HEK293 (cell line): ENCODE measurements at regions not wholly inside any gene's neighbourhood (a gene's known extent, or its start where the extent isn't known, plus 50 kb on each side); places are given as distances from the start of the nearest gene placed in this dataset.

ENCODE experiments used
- CTCF ChIA-PET: fragments of 350-600 bp; formaldehyde crosslinking; extraction: SDS; loops from one replicate; lab custom pipeline; 2021; ENCODE audit warnings: antibody characterized with exemption; lab: Yijun Ruan, JAX
- POLR2A ChIA-PET: fragments of 300-600 bp; formaldehyde crosslinking; extraction: SDS; loops from one replicate; lab custom pipeline; 2020; ENCODE audit warnings: antibody characterized with exemption, inconsistent platforms; lab: Yijun Ruan, JAX
- H3K27ac ChIP-seq: fragments of 200-500 bp; sonication (Bioruptor generic); 2 replicates; pipeline ENCODE4 v1.5.1; 2014; ENCODE audit warnings: low read depth, low read length, control low read depth, inconsistent platforms; ENCODE audit errors: extremely low read depth
- H3K36me3 ChIP-seq, 2 experiments: fragments of 200-500 bp in 1 of 2; sonication (Bioruptor generic) in 1 of 2; 1 replicate in 1 of 2; 2 replicates in 1 of 2; pipeline ENCODE4 v1.5.1; 2014 to 2017; ENCODE audit warnings: inconsistent platforms in 2 of 2, low read length in 2 of 2; ENCODE audit not compliant: control insufficient read depth in 2 of 2, insufficient read depth in 1 of 2
- H3K4me1 ChIP-seq: fragments of 200-500 bp; sonication (Bioruptor generic); 2 replicates; pipeline ENCODE4 v1.5.1; 2014; ENCODE audit warnings: mild to moderate bottlenecking, low read length, inconsistent platforms; ENCODE audit not compliant: control insufficient read depth, insufficient read depth
- H3K4me3 ChIP-seq: 2 replicates; pipeline ENCODE4 v1.5.1; 2011; ENCODE audit warnings: low read depth, mild to moderate bottlenecking, control low read depth, low read length, moderate library complexity
- H3K9me3 ChIP-seq: fragments of 200-500 bp; sonication (Bioruptor generic); 2 replicates; pipeline ENCODE4 v1.5.1; 2014; ENCODE audit warnings: low read depth, low read length, inconsistent platforms; ENCODE audit not compliant: control insufficient read depth, insufficient read depth
- ATF2 ChIP-seq: fragments of 450-650 bp; formaldehyde crosslinking; IDR thresholded peaks from 2 replicates; pipeline ENCODE4 v1.5.1; 2016; ENCODE audit warnings: missing biosample characterization, missing genetic modification characterization, low read depth
- REST ChIP-seq: fragments of 450-650 bp; formaldehyde crosslinking; IDR thresholded peaks from 2 replicates; pipeline ENCODE4 v1.5.1; 2016; ENCODE audit warnings: missing biosample characterization, missing genetic modification characterization
- SP2 ChIP-seq: fragments of 450-650 bp; formaldehyde crosslinking; IDR thresholded peaks from 2 replicates; pipeline ENCODE4 v1.5.1; 2016; ENCODE audit warnings: missing biosample characterization, missing genetic modification characterization
- ZEB2 ChIP-seq: fragments of 450-650 bp; formaldehyde crosslinking; IDR thresholded peaks from 2 replicates; pipeline ENCODE4 v1.5.1; 2016; ENCODE audit warnings: missing biosample characterization, missing genetic modification characterization
- ZNF132 ChIP-seq: fragments of 450-650 bp; formaldehyde crosslinking; IDR thresholded peaks from 2 replicates; pipeline ENCODE4 v1.5.1; 2017; ENCODE audit warnings: missing biosample characterization, missing genetic modification characterization, borderline replicate concordance
- ZNF280D ChIP-seq: fragments of 450-650 bp; formaldehyde crosslinking; IDR thresholded peaks from 2 replicates; pipeline ENCODE4 v1.5.1; 2016; ENCODE audit warnings: missing biosample characterization, missing genetic modification characterization
- ZNF391 ChIP-seq: fragments of 450-650 bp; formaldehyde crosslinking; IDR thresholded peaks from 2 replicates; pipeline ENCODE4 v1.5.1; 2016; ENCODE audit warnings: low read depth, missing biosample characterization, missing genetic modification characterization, borderline replicate concordance
- ZNF404 ChIP-seq: fragments of 450-650 bp; formaldehyde crosslinking; IDR thresholded peaks from 2 replicates; pipeline ENCODE4 v1.5.1; 2017; ENCODE audit warnings: missing biosample characterization, missing genetic modification characterization
- ZNF416 ChIP-seq: fragments of 450-650 bp; formaldehyde crosslinking; IDR thresholded peaks from 2 replicates; pipeline ENCODE4 v1.5.1; 2016; ENCODE audit warnings: missing biosample characterization, missing genetic modification characterization
- ZNF473 ChIP-seq: fragments of 450-650 bp; formaldehyde crosslinking; IDR thresholded peaks from 2 replicates; pipeline ENCODE4 v1.5.1; 2017; ENCODE audit warnings: missing biosample characterization, missing genetic modification characterization
- ZNF549 ChIP-seq: fragments of 450-650 bp; IDR thresholded peaks from 2 replicates; pipeline ENCODE4 v1.5.1; 2018; ENCODE audit warnings: missing biosample characterization, missing genetic modification characterization, mild to moderate bottlenecking, inconsistent platforms, moderate library complexity
- ZSCAN5A ChIP-seq: fragments of 450-650 bp; formaldehyde crosslinking; IDR thresholded peaks from 2 replicates; pipeline ENCODE4 v1.5.1; 2016; ENCODE audit warnings: missing biosample characterization, missing genetic modification characterization
- TF ChIP-seq, protein P1 (sequence below): fragments of 450-650 bp; formaldehyde crosslinking; IDR thresholded peaks from 2 replicates; pipeline ENCODE4 v1.5.1; 2016; ENCODE audit warnings: missing biosample characterization, missing genetic modification characterization

DNA sequence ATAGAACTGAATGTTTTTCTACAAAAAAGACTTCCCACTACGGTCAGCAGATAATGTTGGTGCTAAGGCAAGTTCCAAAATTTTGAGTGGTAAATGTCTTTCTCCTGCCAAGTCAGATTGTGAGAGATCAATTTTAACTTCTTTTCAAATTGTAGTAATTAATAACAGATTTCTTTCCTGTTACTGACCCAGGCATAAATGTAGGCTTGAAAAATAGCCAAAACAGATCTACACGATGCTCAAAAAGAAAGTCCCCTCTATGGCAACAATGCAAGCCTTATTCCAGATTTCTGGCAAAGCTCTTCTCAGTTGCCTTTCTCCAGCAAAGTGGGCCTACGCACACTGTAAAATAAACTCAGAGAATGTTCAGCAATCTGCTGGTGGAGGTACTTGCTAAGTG lies 641.0 kb upstream of the NRP1 start:
- POLR2A ChIA-PET: no interaction called here
- CTCF ChIA-PET: no interaction called here

DNA sequence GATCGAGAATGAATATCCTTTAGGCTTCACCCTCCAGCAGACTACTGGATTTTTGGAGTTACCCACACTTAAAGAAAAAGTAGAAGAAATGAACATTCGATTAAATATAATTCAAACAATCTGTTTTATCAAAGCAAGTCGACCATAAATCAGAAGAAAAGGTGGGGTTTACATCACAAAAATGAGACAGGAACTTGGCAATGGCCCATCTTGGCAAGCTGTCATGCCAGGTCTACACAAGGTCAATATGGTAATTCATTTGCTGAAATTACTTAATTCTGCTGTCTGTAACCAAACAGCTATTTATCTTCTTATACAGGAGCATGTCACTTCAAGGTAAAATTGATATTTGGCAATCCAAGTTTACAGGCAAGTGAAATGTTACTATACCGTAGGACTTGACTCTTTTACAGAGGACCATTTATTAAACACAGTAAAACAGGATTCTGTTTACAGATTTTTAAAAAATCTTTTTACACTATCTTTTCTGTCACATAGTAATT lies 640.6 kb upstream of the NRP1 start:
- Histone ChIP-seq H3K27ac (no peak overlapping the region), H3K4me3 (no peak overlapping the region), H3K36me3 (no peaks in the 10 kb centered on the region), H3K9me3 (no peaks in the 10 kb centered on the region), H3K4me1 (no peaks in the 10 kb centered on the region)
- ChIA-PET POLR2A (no interaction called here), CTCF (interaction anchor here (0.6 kb wide), 1 partner anchor 32 kb away, joined by 4 read pairs; no protein-coding TSS in a partner anchor)
- TF ChIP-seq ZNF132 (tag by site-specific recombination) (no peak), ATF2 (tag by site-specific recombination) (no peak), ZNF549 (tag by site-specific recombination) (no peak), ZNF280D (tag by site-specific recombination) (no peak)

More for the DNA sequence above, 641.0 kb upstream of the NRP1 start:
- no peaks in the 10 kb centered on the region for H3K36me3 ChIP-seq
- H3K4me3 ChIP-seq: no peak overlapping the region
- no peaks in the 10 kb centered on the region for H3K4me1 ChIP-seq
- no peak overlapping the region for H3K27ac ChIP-seq
- no peaks in the 10 kb centered on the region for H3K9me3 ChIP-seq
- no peak for TF ChIP-seq ZNF473
- no peak for TF ChIP-seq ZNF391
- no peak for TF ChIP-seq REST
- TF ChIP-seq ZEB2 (tag by site-specific recombination): no peak
- TF ChIP-seq, protein P1, sequence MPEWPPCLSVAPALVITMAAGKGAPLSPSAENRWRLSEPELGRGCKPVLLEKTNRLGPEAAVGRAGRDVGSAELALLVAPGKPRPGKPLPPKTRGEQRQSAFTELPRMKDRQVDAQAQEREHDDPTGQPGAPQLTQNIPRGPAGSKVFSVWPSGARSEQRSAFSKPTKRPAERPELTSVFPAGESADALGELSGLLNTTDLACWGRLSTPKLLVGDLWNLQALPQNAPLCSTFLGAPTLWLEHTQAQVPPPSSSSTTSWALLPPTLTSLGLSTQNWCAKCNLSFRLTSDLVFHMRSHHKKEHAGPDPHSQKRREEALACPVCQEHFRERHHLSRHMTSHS: no peak
- TF ChIP-seq SP2 (tag by site-specific recombination): no peak
- no peak for TF ChIP-seq ZNF416 (tag by site-specific recombination)
- TF ChIP-seq ZSCAN5A (tag by site-specific recombination): no peak
- no peak for TF ChIP-seq ZNF404 (tag by site-specific recombination)
- TF ChIP-seq, all 188 proteins: peak for 0
